COLO668 (cell line): ENCODE measurements at regions not wholly inside any gene's neighbourhood (a gene's known extent, or its start where the extent isn't known, plus 50 kb on each side); places are given as distances from the start of the nearest gene placed in this dataset.

Experiments used
- DNase-seq: peaks from one replicate; lab custom pipeline; 2025; ENCODE audit not compliant: unreplicated experiment; lab: John Stamatoyannopoulos, UW

GRCh38 chr2:79453918-79454317, 58.9 kb upstream of the CTNNA2 start:
- DNase-seq = no peak

- DNase-seq = no peak
Observed at GRCh38 chr2:79452651-79453050, 60.2 kb upstream of the CTNNA2 start.

- DNase-seq = no peak
Observed at GRCh38 chr2:79447463-79447862, 65.4 kb upstream of the CTNNA2 start.

- no peak for DNase-seq
Observed at GRCh38 chr2:79446313-79446712, 66.5 kb upstream of the CTNNA2 start.

GRCh38 chr2:79437433-79438267, 75.2 kb upstream of the CTNNA2 start:
- no peak for DNase-seq

GRCh38 chr2:79434362-79434761, 78.5 kb upstream of the CTNNA2 start:
- DNase-seq = no peak

GRCh38 chr2:79432731-79433146, 80.1 kb upstream of the CTNNA2 start:
- no peak for DNase-seq

GRCh38 chr2:79428745-79429144, 84.1 kb upstream of the CTNNA2 start:
- DNase-seq = no peak

- no peak for DNase-seq
Observed at GRCh38 chr2:79414690-79415089, 98.2 kb upstream of the CTNNA2 start.

GRCh38 chr2:79394485-79394859, 118.4 kb upstream of the CTNNA2 start:
- no peak for DNase-seq

GRCh38 chr2:79393806-79394484, 118.9 kb upstream of the CTNNA2 start:
- no peak for DNase-seq

GRCh38 chr2:79393107-79393685, 119.7 kb upstream of the CTNNA2 start:
- DNase-seq = no peak

- DNase-seq = no peak
Observed at GRCh38 chr2:79389481-79389880, 123.4 kb upstream of the CTNNA2 start.

- DNase-seq = no peak
Observed at GRCh38 chr2:79388024-79388423, 124.8 kb upstream of the CTNNA2 start.

- DNase-seq = no peak
Observed at GRCh38 chr2:79387431-79387830, 125.4 kb upstream of the CTNNA2 start.

GRCh38 chr2:79383681-79384080, 129.2 kb upstream of the CTNNA2 start:
- no peak for DNase-seq

- DNase-seq = no peak
Observed at GRCh38 chr2:79375817-79376216, 137.0 kb upstream of the CTNNA2 start.

- DNase-seq = no peak
Observed at GRCh38 chr2:79373358-79374130, 139.3 kb upstream of the CTNNA2 start.

- no peak for DNase-seq
Observed at GRCh38 chr2:79370976-79371538, 141.8 kb upstream of the CTNNA2 start.

GRCh38 chr2:79369127-79369526, 143.7 kb upstream of the CTNNA2 start:
- no peak for DNase-seq

- no peak for DNase-seq
Observed at GRCh38 chr2:79368116-79368630, 144.7 kb upstream of the CTNNA2 start.
